ENCODE measurements at regions not wholly inside any gene's neighbourhood (a gene's known extent, or its start where the extent isn't known, plus 50 kb on each side); places are given as distances from the start of the nearest gene placed in this dataset.
A peak's percentile ranks its signal among the peaks of the same experiment; 100 is the strongest.

GRCh38 chrX:63560601-63561218, 209.6 kb upstream of the SPIN4 start (continued):
- TF ChIP-seq PATZ1 (CRISPR knock-in tag; IDR thresholded peaks at IDR 0.05) (peak; percentile 74), TEAD2 (CRISPR knock-in tag; IDR thresholded peaks at IDR 0.05) (no peak), ATF6 (CRISPR knock-in tag; conservative IDR thresholded peaks at IDR 0.05) (no peak), SALL1 (CRISPR knock-in tag; IDR thresholded peaks at IDR 0.05) (peak; percentile 30; the same call in 1 of the 2 replicates), TAF1 (CRISPR knock-in tag; IDR thresholded peaks at IDR 0.05) (peak; percentile 41; the same call in 1 of the 2 replicates), HNRNPLL (IDR thresholded peaks at IDR 0.05; ENCODE audit: low read depth, low read length, poor library complexity, severe bottlenecking) (peak; percentile 55), DDIT3 (CRISPR knock-in tag; IDR thresholded peaks at IDR 0.05) (no peak), ZNF281 (CRISPR knock-in tag; IDR thresholded peaks at IDR 0.05; ENCODE audit: borderline replicate concordance) (peak; percentile 28; the same call in 1 of the 2 replicates), MAX (IDR thresholded peaks at IDR 0.05) (peak; percentile 33; the same call in 1 of the 2 replicates), ZNF652 (CRISPR knock-in tag; IDR thresholded peaks at IDR 0.05; ENCODE audit: borderline replicate concordance, low read depth) (peak; percentile 98), NFRKB (IDR thresholded peaks at IDR 0.05) (no peak), ETV6 (CRISPR knock-in tag; conservative IDR thresholded peaks at IDR 0.05) (no peak), ZNF891 (CRISPR knock-in tag; IDR thresholded peaks at IDR 0.05) (peak; percentile 62; the same call in 1 of the 2 replicates), ETV5 (CRISPR knock-in tag; IDR thresholded peaks at IDR 0.05; ENCODE audit: borderline replicate concordance) (peak; percentile 28; the same call in 1 of the 2 replicates), GATAD2A (CRISPR knock-in tag; IDR thresholded peaks at IDR 0.05) (0 out of 2 replicates have a peak, but pooled peaks have one; percentile 30), KLF15 (CRISPR knock-in tag; IDR thresholded peaks at IDR 0.05; ENCODE audit: borderline replicate concordance) (no peak), ARNT2 (CRISPR knock-in tag; IDR thresholded peaks at IDR 0.05; ENCODE audit: low read depth) (0 out of 2 replicates have a peak, but pooled peaks have one; percentile 26), SAP130 (CRISPR knock-in tag; IDR thresholded peaks at IDR 0.05; ENCODE audit: low read depth) (peak; percentile 80), ZNF687 (CRISPR knock-in tag; IDR thresholded peaks at IDR 0.05) (peak; percentile 67)

Data from HepG2 (cell line).